GM19043 (cell line): ENCODE measurements at regions not wholly inside any gene's neighbourhood (a gene's known extent, or its start where the extent isn't known, plus 50 kb on each side); places are given as distances from the start of the nearest gene placed in this dataset.
A peak's percentile ranks its signal among the peaks of the same experiment; 100 is the strongest.

ENCODE experiments used
- ATAC-seq: cut with Tn5 transposase; IDR thresholded peaks from one replicate; pipeline ENCODE4 v1.9.1; 2021; ENCODE audit warnings: low read depth; ENCODE audit not compliant: unreplicated experiment

DNA sequence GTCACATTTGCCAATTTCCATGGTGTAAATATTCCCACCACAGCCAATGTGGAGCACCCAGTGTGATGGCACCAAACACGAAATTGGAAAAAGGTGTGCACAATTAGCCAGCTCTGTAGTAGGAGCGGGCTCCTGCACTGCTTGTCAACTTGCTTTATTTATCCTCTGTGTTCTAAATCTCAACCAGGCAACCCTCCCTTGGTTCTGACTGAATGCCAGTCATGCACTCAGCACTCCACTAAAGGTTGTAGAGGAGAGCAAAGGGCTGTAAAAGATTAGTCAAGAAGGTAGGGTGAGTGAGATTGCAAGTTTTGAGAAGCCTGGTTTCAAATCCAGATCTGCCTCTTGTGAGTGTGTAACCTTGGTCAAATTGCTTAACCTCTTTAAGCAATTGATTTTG is 71.5 kb upstream of the EGR2 start:
- ATAC-seq, result no peak

DNA sequence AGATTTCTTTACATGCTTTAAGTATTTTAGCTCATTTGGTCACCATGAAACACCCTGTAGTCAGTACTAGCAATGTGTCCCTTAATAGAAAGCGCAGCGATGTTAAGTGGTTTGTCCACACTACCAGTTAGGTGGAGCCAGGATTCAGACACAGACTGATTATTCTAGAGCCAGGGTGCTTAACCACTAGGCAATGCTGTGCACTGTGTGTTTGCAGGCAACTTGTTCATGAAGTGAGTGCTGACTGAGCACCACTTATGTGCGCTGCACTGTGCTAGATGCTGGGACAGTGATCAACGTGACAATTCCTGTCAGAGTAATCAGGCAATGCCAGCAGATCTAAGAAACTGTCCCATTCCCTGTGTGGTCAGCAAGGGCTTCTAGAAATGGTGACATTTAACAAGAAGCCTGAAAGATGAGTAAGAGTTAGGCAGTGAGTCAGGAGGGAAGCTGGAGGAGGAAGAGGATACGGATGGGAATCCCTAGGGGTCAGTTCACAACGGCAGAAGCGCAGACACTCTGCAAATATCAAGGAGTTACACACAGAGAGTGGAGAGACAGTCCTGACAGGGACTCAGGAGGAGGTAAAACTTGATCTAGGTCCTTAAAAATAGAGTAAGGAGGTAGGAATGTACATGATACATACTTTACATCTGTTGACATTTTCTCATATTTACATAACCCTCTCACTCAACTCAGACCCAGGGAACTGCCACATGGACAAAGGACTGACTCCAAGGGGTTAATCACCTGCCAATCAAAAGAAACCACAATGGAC is 69.7 kb upstream of the EGR2 start:
- no peak for ATAC-seq

DNA sequence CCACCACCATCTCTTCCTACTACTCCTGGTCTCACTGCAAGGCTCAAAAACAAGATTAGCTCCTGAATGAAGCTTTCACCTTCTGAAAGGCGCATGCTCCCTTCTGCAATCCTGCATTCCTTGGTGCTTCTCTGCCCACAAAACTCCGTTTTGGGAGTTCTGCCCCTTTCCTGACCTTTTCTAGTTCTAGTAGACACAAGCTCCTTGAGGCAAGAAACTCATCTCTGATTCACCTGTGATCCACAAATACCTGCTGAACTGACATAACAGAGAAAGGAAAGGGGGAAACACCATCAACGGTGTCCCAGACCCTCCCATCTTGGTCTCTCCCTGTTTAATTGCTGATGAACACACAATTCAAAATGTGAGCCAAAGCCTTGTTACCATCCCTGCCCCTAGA is 64.0 kb upstream of the EGR2 start:
- ATAC-seq, result no peak

DNA sequence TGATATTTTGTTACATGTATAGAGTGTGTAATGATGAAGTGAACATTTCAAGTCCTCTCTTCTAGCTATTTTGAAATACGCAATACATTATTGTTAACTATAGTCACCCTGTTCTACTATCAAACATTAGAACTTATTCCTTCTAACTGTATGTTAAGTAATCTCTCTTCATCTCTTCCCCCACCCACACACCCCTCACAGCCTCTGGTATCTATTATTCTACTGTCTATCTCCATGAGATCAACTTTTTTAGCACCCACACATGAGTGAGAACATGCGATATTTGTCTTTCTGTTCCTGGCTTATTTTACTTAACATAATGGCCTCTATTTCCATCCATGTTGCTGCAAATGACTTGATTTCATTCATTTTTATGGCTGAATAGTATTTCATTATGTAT is 57.7 kb upstream of the EGR2 start:
- ATAC-seq, result no peak

DNA sequence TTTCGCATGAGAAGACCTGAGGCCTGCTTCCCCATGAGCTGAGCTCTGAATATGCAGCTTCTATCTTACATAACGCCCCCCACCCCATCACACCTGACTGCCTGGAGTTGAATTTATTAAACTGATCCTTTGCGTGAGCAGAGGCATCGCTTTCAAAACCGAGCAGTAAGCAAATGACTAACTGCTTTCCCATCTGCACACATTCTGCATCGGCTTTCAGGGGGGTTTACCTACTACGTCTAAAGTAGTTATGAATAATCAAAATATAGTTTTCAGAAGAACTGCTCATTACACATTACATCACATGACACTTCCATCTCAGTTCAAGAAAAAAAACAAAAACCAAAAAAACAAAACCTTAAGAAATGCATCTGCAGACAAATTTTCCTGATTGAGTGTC is 54.7 kb upstream of the EGR2 start:
- peak; percentile 94 for ATAC-seq

DNA sequence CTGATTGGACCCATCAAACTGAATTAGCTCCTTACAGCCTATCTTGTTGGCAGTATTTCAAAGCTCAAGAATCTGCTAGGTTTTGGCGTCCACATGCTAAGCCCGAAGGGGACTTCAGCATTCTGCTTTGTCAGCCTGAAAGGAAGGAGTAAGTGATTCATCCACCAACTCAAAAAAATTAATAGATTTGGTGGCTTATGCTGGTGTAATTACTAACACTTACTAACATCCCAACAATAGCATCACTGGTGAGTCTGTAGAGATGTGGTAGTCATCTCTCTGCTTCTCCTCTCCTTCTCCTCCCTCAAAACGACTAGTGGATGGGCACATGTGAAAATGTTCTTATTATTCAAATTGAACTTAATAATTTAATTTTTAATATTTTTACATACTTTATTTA is 53.8 kb upstream of the EGR2 start:
- ATAC-seq, result no peak

DNA sequence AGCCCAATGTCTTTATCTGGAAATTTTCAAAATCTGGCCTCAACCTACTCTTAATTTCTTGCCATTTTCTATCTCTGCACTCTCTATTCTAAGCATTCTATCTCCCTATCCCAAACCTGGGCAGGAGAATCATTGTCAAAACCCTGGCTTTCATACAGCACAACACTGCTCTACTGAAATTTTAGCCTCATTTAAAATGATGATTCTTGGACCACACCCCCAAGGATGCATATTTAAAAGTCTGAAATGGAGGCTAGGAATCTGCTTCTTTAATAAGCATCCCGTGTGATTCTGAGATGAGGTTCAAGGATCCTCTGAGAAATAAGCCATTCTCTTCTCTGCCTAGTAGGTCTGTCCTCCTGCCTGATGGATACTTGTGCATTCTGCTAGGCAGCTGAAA is 50.8 kb upstream of the EGR2 start:
- no peak for ATAC-seq

DNA sequence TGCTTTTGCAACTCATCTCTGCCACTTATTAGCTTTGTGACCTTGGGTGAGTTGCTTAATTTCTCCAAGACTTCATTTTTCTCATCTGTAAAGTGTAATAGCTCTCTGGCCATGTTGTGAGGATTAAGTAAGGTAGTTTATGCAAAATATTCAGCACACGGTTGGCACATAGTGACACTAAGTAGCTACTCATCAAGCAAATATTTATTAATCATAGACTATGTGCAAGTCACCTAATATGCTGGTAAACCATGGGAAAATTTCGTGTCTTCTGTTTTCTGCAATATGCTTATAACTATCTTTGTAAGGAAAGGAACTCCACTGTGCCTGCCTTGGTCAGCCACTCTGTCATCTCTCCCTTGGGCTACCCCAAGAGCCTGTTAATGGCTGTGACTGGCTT is 50.3 kb upstream of the EGR2 start:
- ATAC-seq, result no peak
